ENCODE measurements at regions not wholly inside any gene's neighbourhood (a gene's known extent, or its start where the extent isn't known, plus 50 kb on each side); places are given as distances from the start of the nearest gene placed in this dataset.
"Not testable (repeated sequence)": the region's sequence is repeated elsewhere in the genome, so short reads cannot be mapped to it uniquely, and the experiment has no call there.

GRCh38 chr6:25127076-25127837 is 151.9 kb upstream of the CARMIL1 start:
- no peak for FAIRE-seq

- FAIRE-seq, result no peak
Measured at GRCh38 chr6:25130518-25130917, 148.7 kb upstream of the CARMIL1 start.

GRCh38 chr6:25132934-25133333 is 146.2 kb upstream of the CARMIL1 start:
- FAIRE-seq, result no peak

- no peak for FAIRE-seq
Measured at GRCh38 chr6:25133568-25133967, 145.6 kb upstream of the CARMIL1 start.

GRCh38 chr6:25136854-25137253 is 142.3 kb upstream of the CARMIL1 start:
- no peak for FAIRE-seq

GRCh38 chr6:25137480-25137879 is 141.7 kb upstream of the CARMIL1 start:
- FAIRE-seq, result no peak

GRCh38 chr6:25137916-25138232 is 141.3 kb upstream of the CARMIL1 start:
- FAIRE-seq, result no peak

- FAIRE-seq, result no peak
Measured at GRCh38 chr6:25138233-25138933, 140.8 kb upstream of the CARMIL1 start.

- FAIRE-seq, result no peak
Measured at GRCh38 chr6:25138934-25139415, 140.2 kb upstream of the CARMIL1 start.

GRCh38 chr6:25139608-25140007 is 139.6 kb upstream of the CARMIL1 start:
- FAIRE-seq, result not testable (repeated sequence)

- FAIRE-seq, result no peak
Measured at GRCh38 chr6:25142506-25142905, 136.7 kb upstream of the CARMIL1 start.

- FAIRE-seq, result no peak
Measured at GRCh38 chr6:25144919-25145318, 134.3 kb upstream of the CARMIL1 start.

- no peak for FAIRE-seq
Measured at GRCh38 chr6:25147223-25147622, 132.0 kb upstream of the CARMIL1 start.

- FAIRE-seq, result no peak
Measured at GRCh38 chr6:25150031-25150430, 129.1 kb upstream of the CARMIL1 start.

- no peak for FAIRE-seq
Measured at GRCh38 chr6:25150863-25151262, 128.3 kb upstream of the CARMIL1 start.

- no peak for FAIRE-seq
Measured at GRCh38 chr6:25153079-25153478, 126.1 kb upstream of the CARMIL1 start.

GRCh38 chr6:25154034-25154596 is 125.1 kb upstream of the CARMIL1 start:
- FAIRE-seq, result no peak

- FAIRE-seq, result no peak
Measured at GRCh38 chr6:25155211-25155610, 124.0 kb upstream of the CARMIL1 start.

- no peak for FAIRE-seq
Measured at GRCh38 chr6:25156123-25156522, 123.1 kb upstream of the CARMIL1 start.

GRCh38 chr6:25157183-25157582 is 122.0 kb upstream of the CARMIL1 start:
- FAIRE-seq, result no peak

GRCh38 chr6:25157842-25158241 is 121.3 kb upstream of the CARMIL1 start:
- no peak for FAIRE-seq

- FAIRE-seq, result not testable (repeated sequence)
Measured at GRCh38 chr6:25160134-25160533, 119.0 kb upstream of the CARMIL1 start.

GRCh38 chr6:25165177-25165576 is 114.0 kb upstream of the CARMIL1 start:
- FAIRE-seq, result no peak

GRCh38 chr6:25165800-25166199 is 113.4 kb upstream of the CARMIL1 start:
- FAIRE-seq, result no peak
